B cell (primary cell): ENCODE measurements at regions not wholly inside any gene's neighbourhood (a gene's known extent, or its start where the extent isn't known, plus 50 kb on each side); places are given as distances from the start of the nearest gene placed in this dataset.

Experiments
- ATAC-seq: fragments of 200-7000 bp; cut with Tn5 transposase; one replicate; pipeline ENCODE4 v1.10.0; 2021; ENCODE audit warnings: low read depth, mild to moderate bottlenecking, moderate number of reproducible peaks, moderate library complexity
- CTCF ChIA-PET: fragments of 350-600 bp; sonication (Branson Sonifier 250); formaldehyde crosslinking; loops from one replicate; lab custom pipeline; 2021; ENCODE audit warnings: antibody characterized with exemption, inconsistent platforms; lab: Charles Lee
- POLR2A ChIA-PET: fragments of 350-600 bp; sonication (Branson Sonifier 250); formaldehyde crosslinking; loops from one replicate; lab custom pipeline; 2021; ENCODE audit warnings: antibody characterized with exemption; lab: Charles Lee
- DNase-seq: peaks from one replicate; pipeline ENCODE4 v3.0.0; 2013
- H2AFZ ChIP-seq: 2 replicates; pipeline ENCODE4 v1.6.1; 2012; ENCODE audit warnings: mild to moderate bottlenecking, low read depth, low read length; ENCODE audit not compliant: insufficient read depth, poor library complexity, severe bottlenecking
- H3K27ac ChIP-seq, 2 donors: 1 replicate in 1 of 2; 2 replicates in 1 of 2; pipeline ENCODE4 v1.5.1; 2012 to 2013; ENCODE audit warnings: low read length in 2 of 2, mild to moderate bottlenecking in 2 of 2, moderate library complexity in 1 of 2
- H3K27me3 ChIP-seq, 4 experiments: fragments of 200-600 bp in 1 of 4; sonication (generic) in 1 of 4; replicated peaks in 1 of 4; 1 replicate in 2 of 4; 2 replicates in 2 of 4; pipeline versions ENCODE4 v1.6.1 to v1.7.0; 2013 to 2016; ENCODE audit warnings: low read length in 3 of 4, mild to moderate bottlenecking in 2 of 4, mixed read lengths in 1 of 4, moderate library complexity in 1 of 4; ENCODE audit not compliant: insufficient read depth in 4 of 4, control insufficient read depth in 3 of 4; ENCODE audit errors: control extremely low read depth in 1 of 4
- H3K36me3 ChIP-seq, 2 experiments: replicated peaks in 1 of 2; 1 replicate in 1 of 2; 2 replicates in 1 of 2; pipeline versions ENCODE4 v1.6.1 to v1.7.1; 2013; ENCODE audit warnings: low read length in 1 of 2; ENCODE audit not compliant: insufficient read depth in 2 of 2, control insufficient read depth in 1 of 2; ENCODE audit errors: control extremely low read depth in 1 of 2, extremely low read depth in 1 of 2
- H3K4me1 ChIP-seq, 2 donors: fragments of 200-600 bp in 1 of 2; sonication (generic) in 1 of 2; 1 replicate in 1 of 2; 2 replicates in 1 of 2; pipeline versions ENCODE4 v1.5.1 to v1.6.1; 2013 to 2017; ENCODE audit warnings: low read length in 2 of 2; ENCODE audit not compliant: control insufficient read depth in 2 of 2, insufficient read depth in 2 of 2
- H3K4me2 ChIP-seq: replicated peaks from 2 replicates; pipeline ENCODE3; 2012; ENCODE audit warnings: mild to moderate bottlenecking, low read depth, low read length; ENCODE audit not compliant: poor library complexity, severe bottlenecking
- H3K4me3 ChIP-seq, 5 experiments: fragments of 200-600 bp in 1 of 5; sonication (generic) in 1 of 5; 1 replicate in 3 of 5; 2 replicates in 2 of 5; pipeline versions ENCODE4 v1.5.1 to v1.7.0; 2011 to 2016; ENCODE audit warnings: low read length in 4 of 5, mild to moderate bottlenecking in 4 of 5, low read depth in 2 of 5, control low read depth in 1 of 5, moderate library complexity in 1 of 5; ENCODE audit not compliant: insufficient read depth in 1 of 5; ENCODE audit errors: control extremely low read depth in 1 of 5, extremely low read depth in 1 of 5
- H3K79me2 ChIP-seq: fragments of 200-600 bp; sonication (generic); one replicate; pipeline ENCODE4 v1.6.0; 2016; ENCODE audit warnings: low read length; ENCODE audit not compliant: control insufficient read depth, insufficient read depth
- H3K9ac ChIP-seq: fragments of 200-600 bp; sonication (generic); 2 replicates; pipeline ENCODE4 v1.6.1; 2017; ENCODE audit warnings: mild to moderate bottlenecking, low read length, moderate library complexity
- H3K9me3 ChIP-seq, 3 donors: one replicate each; pipeline versions ENCODE4 v1.6.1 to v1.7.1; 2013; ENCODE audit warnings: low read length in 2 of 3; ENCODE audit not compliant: control insufficient read depth in 2 of 3, insufficient read depth in 1 of 3; ENCODE audit errors: control extremely low read depth in 1 of 3
- H4K20me1 ChIP-seq: 2 replicates; pipeline ENCODE4 v1.6.0; 2012; ENCODE audit warnings: mild to moderate bottlenecking, low read length; ENCODE audit not compliant: insufficient read depth, control insufficient read depth, poor library complexity, severe bottlenecking
- H3K27ac Mint-ChIP-seq: one replicate; pipeline ENCODE4 v1.8.0; 2021; ENCODE audit warnings: mixed read lengths
- H3K27me3 Mint-ChIP-seq: one replicate; pipeline ENCODE4 v1.8.0; 2021; ENCODE audit warnings: mixed read lengths
- H3K4me1 Mint-ChIP-seq: one replicate; pipeline ENCODE4 v1.8.0; 2021; ENCODE audit warnings: mixed read lengths
- H3K4me3 Mint-ChIP-seq: one replicate; pipeline ENCODE4 v1.8.0; 2021; ENCODE audit warnings: mixed read lengths
- H3K9me3 Mint-ChIP-seq: one replicate; pipeline ENCODE4 v1.8.0; 2022; ENCODE audit warnings: mixed read lengths; ENCODE audit not compliant: insufficient read depth
- CTCF ChIP-seq: fragments of 200-600 bp; IDR thresholded peaks from one replicate; pipeline ENCODE4 v1.8.0; 2022; ENCODE audit warnings: antibody characterized with exemption, mild to moderate bottlenecking
- EZH2 ChIP-seq: IDR thresholded peaks from 2 replicates; pipeline ENCODE4 v1.6.1; 2012; ENCODE audit warnings: borderline replicate concordance, low read depth, mild to moderate bottlenecking, moderate library complexity, low read length; ENCODE audit not compliant: insufficient read depth, poor library complexity, severe bottlenecking
- WGBS: methylation state at CpG from one replicate; pipeline ENCODE4 v1.1.5; 2013; ENCODE audit warnings: missing lambda C conversion rate; ENCODE audit not compliant: insufficient coverage; 5-methylcytosine and 5-hydroxymethylcytosine counted together
- intact Hi-C: fragments of 100-400 bp; cut with micrococcal nuclease; formaldehyde crosslinking; loops from one replicate; pipeline ENCODE4 v1.10.0; 2022

GRCh38 chr18:57956491-57956890, 87.5 kb upstream of the NEDD4L start:
- intact Hi-C loops, result loop anchor here (5.0 to 10.0 kb wide), 2 partner anchors 88 to 181 kb away; partner anchors contain the start of gene NEDD4L
- TF ChIP-seq EZH2, result no peak
- TF ChIP-seq CTCF, result no peak
- H4K20me1 ChIP-seq, result no peaks in the 10 kb centered on the region
- ChIA-PET POLR2A (no interaction called here), CTCF (interaction anchor here (0.7 to 5.3 kb wide), 4 partner anchors 14 to 168 kb away, joined by 3 to 118 read pairs (median 25); partner anchors contain the start of gene NEDD4L)
- H3K27ac ChIP-seq, result no peak overlapping the region
- 96% methylated on average over 3 of the region's 3 CpGs for WGBS
- H3K27ac Mint-ChIP-seq, result no peak overlapping the region
- H3K9ac ChIP-seq, result no peak overlapping the region
- H2AFZ ChIP-seq, result no peak overlapping the region
- H3K36me3 ChIP-seq, result no peaks in the 10 kb centered on the region
- no peak for DNase-seq
- H3K27me3 ChIP-seq, result peaks cover 0 to 3% (median 2%) of the 10 kb centered on the region in 4 experiments
- H3K4me1 ChIP-seq, result peaks cover under 1 to 2% of the 10 kb centered on the region in 2 donors
- no peak overlapping the region for H3K4me3 ChIP-seq
- peaks cover 2% of the 10 kb centered on the region for H3K27me3 Mint-ChIP-seq
- ATAC-seq, result no peak
- no peaks in the 10 kb centered on the region for H3K9me3 ChIP-seq
- no peaks in the 10 kb centered on the region for H3K79me2 ChIP-seq
- no peaks in the 10 kb centered on the region for H3K9me3 Mint-ChIP-seq
- no peak overlapping the region for H3K4me2 ChIP-seq
- H3K4me1 Mint-ChIP-seq, result peaks cover 4% of the 10 kb centered on the region
- H3K4me3 Mint-ChIP-seq, result no peak overlapping the region

- no peak overlapping the region for H3K4me3 Mint-ChIP-seq
- H3K9me3 Mint-ChIP-seq, result no peaks in the 10 kb centered on the region
- TF ChIP-seq EZH2 (no peak), CTCF (no peak)
- no peak for ATAC-seq
- no peak overlapping the region for H3K4me2 ChIP-seq
- no peaks in the 10 kb centered on the region for H3K27me3 Mint-ChIP-seq
- peaks cover 15% of the 10 kb centered on the region for H3K4me1 Mint-ChIP-seq
- no peaks in the 10 kb centered on the region for H3K36me3 ChIP-seq
- CTCF ChIA-PET, result interaction anchor here (5.3 kb wide), 1 partner anchor 169 kb away, joined by 118 read pairs; no protein-coding TSS in a partner anchor
- no peak overlapping the region for H3K27ac ChIP-seq
- 100% methylated on average over 1 of the region's 4 CpGs for WGBS
- no peak overlapping the region for H2AFZ ChIP-seq
- POLR2A ChIA-PET, result no interaction called here
- no peak overlapping the region for H3K4me3 ChIP-seq
- peaks cover 6 to 13% of the 10 kb centered on the region in 2 donors for H3K4me1 ChIP-seq
- no peaks in the 10 kb centered on the region for H4K20me1 ChIP-seq
- H3K27me3 ChIP-seq, result peaks cover 0 to 3% (median 2%) of the 10 kb centered on the region in 4 experiments
- no peaks in the 10 kb centered on the region for H3K9me3 ChIP-seq
- no peak for DNase-seq
- intact Hi-C loops, result loop anchor here (5.0 to 10.0 kb wide), 2 partner anchors 90 to 182 kb away; partner anchors contain the start of gene NEDD4L
- no peak overlapping the region for H3K9ac ChIP-seq
- no peaks in the 10 kb centered on the region for H3K79me2 ChIP-seq
- H3K27ac Mint-ChIP-seq, result no peak overlapping the region
These were observed 89.1 kb upstream of the NEDD4L start for GRCh38 chr18:57954935-57955334.
